K562 (cell line): ENCODE measurements at regions not wholly inside any gene's neighbourhood (a gene's known extent, or its start where the extent isn't known, plus 50 kb on each side); places are given as distances from the start of the nearest gene placed in this dataset.

Experiments used
- KLF16 ChIP-seq: IDR thresholded peaks from 2 replicates; pipeline ENCODE4 v1.6.1; 2016; ENCODE audit warnings: antibody characterized with exemption
- NONO ChIP-seq, 2 experiments: fragments of 200-400 bp in 1 of 2; fragments of 450-650 bp in 1 of 2; formaldehyde crosslinking in 1 of 2; IDR thresholded peaks; 2 replicates each; pipeline ENCODE4 v1.6.1; 2017; ENCODE audit warnings: low read depth in 2 of 2, mild to moderate bottlenecking in 2 of 2, moderate library complexity in 2 of 2, low read length in 1 of 2
- POLR2A ChIP-seq: fragments of 450-650 bp; conservative IDR thresholded peaks from 2 replicates; pipeline ENCODE4 v1.6.1; 2016
- POLR2H ChIP-seq: IDR thresholded peaks from 2 replicates; pipeline ENCODE4 v1.6.1; 2016; ENCODE audit warnings: missing genetic modification characterization, low read depth, mild to moderate bottlenecking, control low read depth, missing compliant biosample characterization, moderate library complexity
- YBX1 ChIP-seq: fragments of 450-650 bp; IDR thresholded peaks from 2 replicates; pipeline ENCODE4 v1.7.1; 2016; ENCODE audit warnings: mild to moderate bottlenecking
- ZNF175 ChIP-seq: fragments of 200-800 bp; sonication (Bioruptor generic); IDR thresholded peaks from 2 replicates; pipeline ENCODE4 v1.6.1; 2016; ENCODE audit warnings: low read depth, mild to moderate bottlenecking, missing genetic modification characterization, missing compliant biosample characterization
- ZNF77 ChIP-seq: fragments of 250-450 bp; sonication (Bioruptor Pico); IDR thresholded peaks from 2 replicates; pipeline ENCODE4 v1.5.0; 2020
- ZNF785 ChIP-seq: fragments of 250-450 bp; sonication (Bioruptor Pico); IDR thresholded peaks from 2 replicates; pipeline ENCODE4 v1.4.0; 2020; ENCODE audit warnings: mild to moderate bottlenecking
- TF ChIP-seq, protein P1 (sequence below), 3 experiments: IDR thresholded peaks in 2 of 3; conservative IDR thresholded peaks in 1 of 3; 2 replicates each; pipeline ENCODE4 v1.5.1; 2011 to 2012; ENCODE audit warnings: low read length in 3 of 3, mild to moderate bottlenecking in 3 of 3, control low read depth in 2 of 3, improper control_type of control experiment in 1 of 3, inconsistent platforms in 1 of 3, low read depth in 1 of 3, mixed read lengths in 1 of 3, moderate library complexity in 1 of 3; ENCODE audit not compliant: insufficient read depth in 2 of 3
- TF ChIP-seq, protein P2 (sequence below): fragments of 450-650 bp; formaldehyde crosslinking; IDR thresholded peaks from 2 replicates; pipeline ENCODE4 v1.4.0; 2022; ENCODE audit warnings: mild to moderate bottlenecking, moderate library complexity
- TF ChIP-seq, protein P3 (sequence below), 2 experiments: fragments of 450-650 bp in 1 of 2; sonication (generic) in 1 of 2; formaldehyde crosslinking in 1 of 2; IDR thresholded peaks in 1 of 2; conservative IDR thresholded peaks in 1 of 2; 2 replicates each; pipeline versions ENCODE4 v1.6.1 to v1.8.1; 2016 to 2023; ENCODE audit warnings: mild to moderate bottlenecking in 2 of 2, moderate library complexity in 2 of 2, inconsistent platforms in 1 of 2, missing genetic modification reagents in 1 of 2
- TF ChIP-seq, protein P4 (sequence below): sonication (generic); formaldehyde crosslinking; IDR thresholded peaks from 2 replicates; pipeline ENCODE4 v1.8.1; 2022; ENCODE audit warnings: missing genetic modification reagents

DNA sequence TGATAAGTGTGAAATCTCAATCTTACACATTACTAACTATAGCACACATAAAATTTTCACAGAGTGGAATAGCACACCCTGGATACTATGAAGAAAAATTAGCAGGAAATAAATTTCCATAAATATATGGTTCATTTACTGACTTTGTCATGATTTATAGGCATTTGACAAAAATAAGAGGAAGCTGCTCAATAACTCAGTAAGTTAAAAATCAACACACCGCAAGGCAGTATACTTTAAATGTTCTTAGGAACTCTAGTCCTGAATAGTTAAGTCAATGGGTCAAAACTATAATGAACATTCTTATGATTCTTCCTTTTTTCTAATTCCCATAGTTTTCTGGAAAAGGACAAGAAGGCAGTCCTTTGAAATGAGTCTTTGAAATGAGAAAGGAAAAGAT lies 1557.8 kb upstream of the RAG2 start:
- TF ChIP-seq ZNF785 (CRISPR knock-in tag) (no peak), POLR2A (no peak), POLR2H (no peak), YBX1 (no peak), ZNF77 (no peak), ZNF175 (CRISPR knock-in tag) (no peak), NONO (IDR thresholded peaks at IDR 0.05; ENCODE audit: low read depth in 2 of 2, low read length in 1 of 2) (no peak), KLF16 (no peak)
- TF ChIP-seq, protein P1, sequence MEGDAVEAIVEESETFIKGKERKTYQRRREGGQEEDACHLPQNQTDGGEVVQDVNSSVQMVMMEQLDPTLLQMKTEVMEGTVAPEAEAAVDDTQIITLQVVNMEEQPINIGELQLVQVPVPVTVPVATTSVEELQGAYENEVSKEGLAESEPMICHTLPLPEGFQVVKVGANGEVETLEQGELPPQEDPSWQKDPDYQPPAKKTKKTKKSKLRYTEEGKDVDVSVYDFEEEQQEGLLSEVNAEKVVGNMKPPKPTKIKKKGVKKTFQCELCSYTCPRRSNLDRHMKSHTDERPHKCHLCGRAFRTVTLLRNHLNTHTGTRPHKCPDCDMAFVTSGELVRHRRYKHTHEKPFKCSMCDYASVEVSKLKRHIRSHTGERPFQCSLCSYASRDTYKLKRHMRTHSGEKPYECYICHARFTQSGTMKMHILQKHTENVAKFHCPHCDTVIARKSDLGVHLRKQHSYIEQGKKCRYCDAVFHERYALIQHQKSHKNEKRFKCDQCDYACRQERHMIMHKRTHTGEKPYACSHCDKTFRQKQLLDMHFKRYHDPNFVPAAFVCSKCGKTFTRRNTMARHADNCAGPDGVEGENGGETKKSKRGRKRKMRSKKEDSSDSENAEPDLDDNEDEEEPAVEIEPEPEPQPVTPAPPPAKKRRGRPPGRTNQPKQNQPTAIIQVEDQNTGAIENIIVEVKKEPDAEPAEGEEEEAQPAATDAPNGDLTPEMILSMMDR (IDR thresholded peaks at IDR 0.05 in 2 of 3, conservative IDR thresholded peaks at IDR 0.05 in 1 of 3; ENCODE audit: insufficient read depth in 2 of 3, low read depth in 1 of 3, low read length in 3 of 3): no peak
- TF ChIP-seq, protein P2, sequence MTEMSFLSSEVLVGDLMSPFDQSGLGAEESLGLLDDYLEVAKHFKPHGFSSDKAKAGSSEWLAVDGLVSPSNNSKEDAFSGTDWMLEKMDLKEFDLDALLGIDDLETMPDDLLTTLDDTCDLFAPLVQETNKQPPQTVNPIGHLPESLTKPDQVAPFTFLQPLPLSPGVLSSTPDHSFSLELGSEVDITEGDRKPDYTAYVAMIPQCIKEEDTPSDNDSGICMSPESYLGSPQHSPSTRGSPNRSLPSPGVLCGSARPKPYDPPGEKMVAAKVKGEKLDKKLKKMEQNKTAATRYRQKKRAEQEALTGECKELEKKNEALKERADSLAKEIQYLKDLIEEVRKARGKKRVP (CRISPR knock-in tag): no peak
- TF ChIP-seq, protein P3, sequence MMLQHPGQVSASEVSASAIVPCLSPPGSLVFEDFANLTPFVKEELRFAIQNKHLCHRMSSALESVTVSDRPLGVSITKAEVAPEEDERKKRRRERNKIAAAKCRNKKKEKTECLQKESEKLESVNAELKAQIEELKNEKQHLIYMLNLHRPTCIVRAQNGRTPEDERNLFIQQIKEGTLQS (IDR thresholded peaks at IDR 0.05): no peak
- TF ChIP-seq, protein P3 (CRISPR knock-in tag; conservative IDR thresholded peaks at IDR 0.05): no peak
- TF ChIP-seq, protein P4, sequence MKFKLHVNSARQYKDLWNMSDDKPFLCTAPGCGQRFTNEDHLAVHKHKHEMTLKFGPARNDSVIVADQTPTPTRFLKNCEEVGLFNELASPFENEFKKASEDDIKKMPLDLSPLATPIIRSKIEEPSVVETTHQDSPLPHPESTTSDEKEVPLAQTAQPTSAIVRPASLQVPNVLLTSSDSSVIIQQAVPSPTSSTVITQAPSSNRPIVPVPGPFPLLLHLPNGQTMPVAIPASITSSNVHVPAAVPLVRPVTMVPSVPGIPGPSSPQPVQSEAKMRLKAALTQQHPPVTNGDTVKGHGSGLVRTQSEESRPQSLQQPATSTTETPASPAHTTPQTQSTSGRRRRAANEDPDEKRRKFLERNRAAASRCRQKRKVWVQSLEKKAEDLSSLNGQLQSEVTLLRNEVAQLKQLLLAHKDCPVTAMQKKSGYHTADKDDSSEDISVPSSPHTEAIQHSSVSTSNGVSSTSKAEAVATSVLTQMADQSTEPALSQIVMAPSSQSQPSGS (CRISPR knock-in tag): no peak
